GM12865 (cell line): ENCODE measurements at regions not wholly inside any gene's neighbourhood (a gene's known extent, or its start where the extent isn't known, plus 50 kb on each side); places are given as distances from the start of the nearest gene placed in this dataset.

Source experiments
- DNase-seq: peaks from one replicate; pipeline ENCODE4 v3.0.0; 2010; ENCODE audit warnings: low read depth
- H3K4me3 ChIP-seq: 2 replicates; pipeline ENCODE4 v1.5.1; 2011; ENCODE audit warnings: mild to moderate bottlenecking, low read depth, low read length, control low read depth
- TF ChIP-seq, protein P1 (sequence below): IDR thresholded peaks from 2 replicates; pipeline ENCODE4 v1.5.1; 2011; ENCODE audit warnings: low read length, control low read depth, low read depth, inconsistent platforms; ENCODE audit not compliant: insufficient read depth; ENCODE audit errors: missing control alignments

DNA sequence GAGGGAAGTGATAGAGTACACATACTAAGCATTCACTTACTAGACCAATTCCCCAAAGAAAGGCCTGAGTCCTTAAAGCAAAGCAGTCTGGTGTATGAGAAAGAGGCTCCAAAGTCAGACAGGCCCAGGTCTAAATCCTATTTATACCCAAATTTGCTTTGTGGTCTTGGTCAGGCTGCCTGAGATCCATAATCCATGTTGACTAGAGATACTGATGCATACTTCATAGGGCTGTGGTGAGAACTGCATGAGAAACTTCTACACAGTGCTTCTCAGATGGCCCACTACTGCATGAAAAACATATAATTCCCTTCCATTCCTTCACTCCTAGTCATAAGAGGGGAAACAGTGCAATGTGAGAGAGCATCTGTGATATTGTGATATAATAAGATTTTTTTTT, 81.6 kb upstream of the SP4 start:
- peak; percentile 74 for DNase-seq
- TF ChIP-seq, protein P1, sequence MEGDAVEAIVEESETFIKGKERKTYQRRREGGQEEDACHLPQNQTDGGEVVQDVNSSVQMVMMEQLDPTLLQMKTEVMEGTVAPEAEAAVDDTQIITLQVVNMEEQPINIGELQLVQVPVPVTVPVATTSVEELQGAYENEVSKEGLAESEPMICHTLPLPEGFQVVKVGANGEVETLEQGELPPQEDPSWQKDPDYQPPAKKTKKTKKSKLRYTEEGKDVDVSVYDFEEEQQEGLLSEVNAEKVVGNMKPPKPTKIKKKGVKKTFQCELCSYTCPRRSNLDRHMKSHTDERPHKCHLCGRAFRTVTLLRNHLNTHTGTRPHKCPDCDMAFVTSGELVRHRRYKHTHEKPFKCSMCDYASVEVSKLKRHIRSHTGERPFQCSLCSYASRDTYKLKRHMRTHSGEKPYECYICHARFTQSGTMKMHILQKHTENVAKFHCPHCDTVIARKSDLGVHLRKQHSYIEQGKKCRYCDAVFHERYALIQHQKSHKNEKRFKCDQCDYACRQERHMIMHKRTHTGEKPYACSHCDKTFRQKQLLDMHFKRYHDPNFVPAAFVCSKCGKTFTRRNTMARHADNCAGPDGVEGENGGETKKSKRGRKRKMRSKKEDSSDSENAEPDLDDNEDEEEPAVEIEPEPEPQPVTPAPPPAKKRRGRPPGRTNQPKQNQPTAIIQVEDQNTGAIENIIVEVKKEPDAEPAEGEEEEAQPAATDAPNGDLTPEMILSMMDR: no peak
- H3K4me3 ChIP-seq: no peak overlapping the region

- TF ChIP-seq, protein P1: no peak
- DNase-seq: peak; percentile 93
These were observed 75.1 kb upstream of the SP4 start for GRCh38 chr7:21352540-21353387.

DNA sequence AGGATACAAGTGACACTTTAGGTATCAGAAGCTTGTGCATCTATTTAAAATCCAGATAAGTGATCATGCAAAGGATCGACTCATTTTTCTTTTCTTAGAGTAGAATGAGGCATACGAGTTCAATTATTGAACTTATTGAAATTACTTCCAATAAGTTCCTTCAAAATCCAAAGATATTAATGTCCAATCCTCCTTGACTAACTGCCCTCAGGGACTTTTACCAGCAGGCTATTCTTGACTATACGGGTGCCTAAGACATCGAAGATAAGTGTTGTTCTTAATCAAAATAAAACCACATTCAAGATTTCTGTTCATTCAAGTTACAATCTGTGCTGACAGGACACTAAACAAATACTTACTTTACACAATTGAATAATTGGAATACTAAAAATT, 74.5 kb upstream of the SP4 start:
- TF ChIP-seq, protein P1: no peak
- no peak for DNase-seq
- H3K4me3 ChIP-seq: peak overlapping the region; percentile 27; the same call in 1 of the 2 replicates

More at GRCh38 chr7:21352540-21353387, 75.1 kb upstream of the SP4 start:
- peak overlapping the region; percentile 35 for H3K4me3 ChIP-seq

DNA sequence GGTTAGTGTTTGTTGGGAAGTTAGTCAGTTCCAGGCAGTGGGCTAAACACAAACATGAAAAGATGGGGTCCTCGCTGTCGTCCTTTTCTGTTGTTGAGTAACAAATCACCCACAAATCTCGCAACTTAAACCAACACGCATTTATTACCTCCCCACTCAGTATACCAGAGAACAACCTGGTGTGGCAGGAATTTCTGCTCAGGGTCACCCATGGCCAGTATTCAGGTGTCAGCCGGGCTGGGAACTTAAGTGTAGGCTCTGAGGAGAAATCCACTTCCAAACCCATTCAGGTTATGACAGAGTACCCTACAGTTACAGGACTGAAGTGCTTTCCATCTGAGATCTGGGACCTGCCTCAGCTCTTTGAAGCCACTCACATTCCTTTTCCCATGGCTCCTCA, 73.6 kb upstream of the SP4 start:
- TF ChIP-seq, protein P1: no peak

GRCh38 chr7:21355406-21355874, 72.4 kb upstream of the SP4 start:
- TF ChIP-seq, protein P1: no peak

More for the DNA sequence above, 73.6 kb upstream of the SP4 start:
- H3K4me3 ChIP-seq: no peak overlapping the region
- no peak for DNase-seq

GRCh38 chr7:21356616-21357015, 71.3 kb upstream of the SP4 start:
- no peak overlapping the region for H3K4me3 ChIP-seq
- DNase-seq: no peak
- TF ChIP-seq, protein P1: no peak

More at GRCh38 chr7:21355406-21355874, 72.4 kb upstream of the SP4 start:
- H3K4me3 ChIP-seq: peak overlapping the region; percentile 13; the same call in 1 of the 2 replicates
- DNase-seq: peak; percentile 95
